RWPE2 (cell line): ENCODE measurements at regions not wholly inside any gene's neighbourhood (a gene's known extent, or its start where the extent isn't known, plus 50 kb on each side); places are given as distances from the start of the nearest gene placed in this dataset.

Experiments used
- ATAC-seq: fragments of 200-7000 bp; cut with Tn5 transposase; 3 replicates; pipeline ENCODE4 v1.9.1; 2021; ENCODE audit warnings: low read depth
- DNase-seq: peaks from one replicate; pipeline ENCODE4 v3.0.0-alpha.2; 2020; ENCODE audit warnings: low spot score
- H3K27ac ChIP-seq: fragments of 450-650 bp; 2 replicates; pipeline ENCODE4 v1.5.1; 2017; ENCODE audit warnings: mild to moderate bottlenecking; ENCODE audit not compliant: poor library complexity, severe bottlenecking
- H3K27me3 ChIP-seq: fragments of 250-450 bp; sonication (Bioruptor Pico); 2 replicates; pipeline ENCODE4 v1.5.1; 2021; ENCODE audit warnings: mild to moderate bottlenecking, moderate library complexity; ENCODE audit not compliant: insufficient read depth, poor library complexity, severe bottlenecking
- H3K36me3 ChIP-seq: fragments of 250-450 bp; sonication (Bioruptor Pico); 2 replicates; pipeline ENCODE4 v1.5.1; 2020; ENCODE audit warnings: low read depth, mild to moderate bottlenecking, moderate library complexity
- H3K4me1 ChIP-seq: fragments of 250-450 bp; sonication (Bioruptor Pico); 2 replicates; pipeline ENCODE4 v1.5.1; 2021; ENCODE audit warnings: mild to moderate bottlenecking, moderate library complexity; ENCODE audit not compliant: insufficient read depth, poor library complexity, severe bottlenecking
- H3K4me3 ChIP-seq: fragments of 250-450 bp; sonication (Bioruptor Pico); 2 replicates; pipeline ENCODE4 v1.5.1; 2021; ENCODE audit warnings: mild to moderate bottlenecking, moderate library complexity; ENCODE audit not compliant: severe bottlenecking
- H3K9me3 ChIP-seq: fragments of 250-450 bp; sonication (Bioruptor Pico); 2 replicates; pipeline ENCODE4 v1.5.1; 2021; ENCODE audit warnings: mild to moderate bottlenecking, moderate library complexity; ENCODE audit not compliant: severe bottlenecking
- TF ChIP-seq, protein P1 (sequence below): fragments of 450-650 bp; IDR thresholded peaks from one replicate; pipeline ENCODE4 v1.5.1; 2017; ENCODE audit warnings: mild to moderate bottlenecking, moderate library complexity; ENCODE audit not compliant: poor library complexity, severe bottlenecking

GRCh38 chr18:40559556-40559955, 1395.5 kb upstream of the PIK3C3 start:
- Histone ChIP-seq H3K4me1 (no peaks in the 10 kb centered on the region), H3K27me3 (no peaks in the 10 kb centered on the region), H3K9me3 (no peaks in the 10 kb centered on the region), H3K36me3 (no peaks in the 10 kb centered on the region), H3K4me3 (no peak overlapping the region), H3K27ac (no peak overlapping the region)
- DNase-seq (no peak), ATAC-seq (no peak)
- TF ChIP-seq, protein P1, sequence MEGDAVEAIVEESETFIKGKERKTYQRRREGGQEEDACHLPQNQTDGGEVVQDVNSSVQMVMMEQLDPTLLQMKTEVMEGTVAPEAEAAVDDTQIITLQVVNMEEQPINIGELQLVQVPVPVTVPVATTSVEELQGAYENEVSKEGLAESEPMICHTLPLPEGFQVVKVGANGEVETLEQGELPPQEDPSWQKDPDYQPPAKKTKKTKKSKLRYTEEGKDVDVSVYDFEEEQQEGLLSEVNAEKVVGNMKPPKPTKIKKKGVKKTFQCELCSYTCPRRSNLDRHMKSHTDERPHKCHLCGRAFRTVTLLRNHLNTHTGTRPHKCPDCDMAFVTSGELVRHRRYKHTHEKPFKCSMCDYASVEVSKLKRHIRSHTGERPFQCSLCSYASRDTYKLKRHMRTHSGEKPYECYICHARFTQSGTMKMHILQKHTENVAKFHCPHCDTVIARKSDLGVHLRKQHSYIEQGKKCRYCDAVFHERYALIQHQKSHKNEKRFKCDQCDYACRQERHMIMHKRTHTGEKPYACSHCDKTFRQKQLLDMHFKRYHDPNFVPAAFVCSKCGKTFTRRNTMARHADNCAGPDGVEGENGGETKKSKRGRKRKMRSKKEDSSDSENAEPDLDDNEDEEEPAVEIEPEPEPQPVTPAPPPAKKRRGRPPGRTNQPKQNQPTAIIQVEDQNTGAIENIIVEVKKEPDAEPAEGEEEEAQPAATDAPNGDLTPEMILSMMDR: no peak

DNA sequence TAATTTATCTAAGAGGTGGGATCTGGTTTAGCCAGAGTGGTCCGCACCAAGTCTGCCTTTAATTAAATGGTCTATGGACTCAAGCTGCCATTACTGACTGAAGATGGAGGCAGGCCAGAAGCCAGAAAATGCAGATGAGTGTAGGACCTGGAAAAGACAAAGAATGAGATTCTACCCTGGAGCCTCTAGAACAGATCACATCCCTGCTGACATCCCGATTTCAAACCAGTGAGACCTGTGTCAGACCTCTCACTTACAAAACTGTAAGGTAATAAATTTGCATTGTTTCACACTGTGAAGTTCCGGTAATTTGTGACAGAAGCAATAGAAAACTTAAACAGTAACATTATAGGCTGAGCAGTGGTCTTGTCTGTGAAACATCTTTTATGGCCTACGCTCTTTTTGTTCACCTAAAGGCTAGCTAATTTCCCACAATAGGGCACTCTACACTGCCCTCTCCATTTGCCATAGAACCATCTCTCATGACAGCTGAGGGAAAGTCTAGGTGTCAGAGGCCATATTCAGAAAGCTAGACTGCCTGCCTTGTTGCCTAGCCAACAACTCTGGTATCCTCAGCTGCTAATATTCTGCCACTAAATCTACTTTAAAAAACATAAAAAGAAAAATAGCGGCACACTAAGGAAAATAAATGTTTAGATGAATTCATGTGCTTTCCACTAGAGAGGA, 1396.2 kb upstream of the PIK3C3 start:
- no peak for DNase-seq
- Histone ChIP-seq H3K27ac (no peak overlapping the region), H3K36me3 (no peaks in the 10 kb centered on the region), H3K9me3 (no peaks in the 10 kb centered on the region), H3K4me3 (no peak overlapping the region), H3K4me1 (no peaks in the 10 kb centered on the region), H3K27me3 (no peaks in the 10 kb centered on the region)
- TF ChIP-seq, protein P1: no peak
- no peak for ATAC-seq

GRCh38 chr18:40555914-40556313, 1399.1 kb upstream of the PIK3C3 start:
- DNase-seq: no peak
- H3K4me3 ChIP-seq: no peak overlapping the region
- H3K27ac ChIP-seq: no peak overlapping the region
- no peaks in the 10 kb centered on the region for H3K27me3 ChIP-seq
- H3K9me3 ChIP-seq: no peaks in the 10 kb centered on the region
- TF ChIP-seq, protein P1: no peak
- peaks cover 7% of the 10 kb centered on the region for H3K4me1 ChIP-seq
- no peak for ATAC-seq
- no peaks in the 10 kb centered on the region for H3K36me3 ChIP-seq

GRCh38 chr18:40553029-40553428, 1402.0 kb upstream of the PIK3C3 start:
- no peak overlapping the region for H3K4me3 ChIP-seq
- ATAC-seq: peak; percentile 42; the same call in 2 of the 3 replicates

GRCh38 chr18:40546875-40547274, 1408.2 kb upstream of the PIK3C3 start:
- H3K9me3 ChIP-seq: no peaks in the 10 kb centered on the region
- no peak overlapping the region for H3K4me3 ChIP-seq
- ATAC-seq (no peak), DNase-seq (no peak)
- no peaks in the 10 kb centered on the region for H3K27me3 ChIP-seq
- TF ChIP-seq, protein P1: no peak
- no peak overlapping the region for H3K27ac ChIP-seq
- H3K4me1 ChIP-seq: no peaks in the 10 kb centered on the region
- no peaks in the 10 kb centered on the region for H3K36me3 ChIP-seq

More at GRCh38 chr18:40553029-40553428, 1402.0 kb upstream of the PIK3C3 start:
- Histone ChIP-seq H3K27me3 (no peaks in the 10 kb centered on the region), H3K36me3 (no peaks in the 10 kb centered on the region), H3K9me3 (no peaks in the 10 kb centered on the region), H3K4me1 (peaks cover 7% of the 10 kb centered on the region), H3K27ac (no peak overlapping the region)
- no peak for DNase-seq
- TF ChIP-seq, protein P1: no peak
